ENCODE measurements at regions not wholly inside any gene's neighbourhood (a gene's known extent, or its start where the extent isn't known, plus 50 kb on each side); places are given as distances from the start of the nearest gene placed in this dataset.

GRCh38 chr20:6489361-6490171, 277.9 kb upstream of the BMP2 start (continued):
- no peak for TF ChIP-seq ZEB1 (IDR thresholded peaks at IDR 0.05; ENCODE audit: insufficient replicate concordance, low read depth)
- no peak for TF ChIP-seq ZNF577 (CRISPR knock-in tag; IDR thresholded peaks at IDR 0.05; ENCODE audit: borderline replicate concordance, low read depth)
- TF ChIP-seq AGO1 (IDR thresholded peaks at IDR 0.05; ENCODE audit: low read depth, low read length, poor library complexity, severe bottlenecking), result no peak
- TF ChIP-seq MYPOP (CRISPR knock-in tag; IDR thresholded peaks at IDR 0.05), result no peak
- TF ChIP-seq XRCC5 (optimal IDR thresholded peaks at IDR 0.05; ENCODE audit: low read length), result no peak
- TF ChIP-seq HMGA1 (CRISPR knock-in tag; conservative IDR thresholded peaks at IDR 0.05), result no peak
- TF ChIP-seq SUZ12 (IDR thresholded peaks at IDR 0.05; ENCODE audit: low read depth, low read length), result no peak
- no peak for TF ChIP-seq ZNF333 (CRISPR knock-in tag; IDR thresholded peaks at IDR 0.05; ENCODE audit: borderline replicate concordance)
- TF ChIP-seq HNRNPK (IDR thresholded peaks at IDR 0.05; ENCODE audit: low read depth, low read length, poor library complexity, severe bottlenecking), result no peak
- no peak for TF ChIP-seq TBP (CRISPR knock-in tag; IDR thresholded peaks at IDR 0.05)
- peak; percentile 87 for TF ChIP-seq CEBPB (IDR thresholded peaks at IDR 0.05; ENCODE audit: borderline replicate concordance, low read depth, low read length)
- TF ChIP-seq SALL1 (CRISPR knock-in tag; IDR thresholded peaks at IDR 0.05), result no peak; the same call in 1 of the 2 replicates
- no peak for TF ChIP-seq ZIK1 (CRISPR knock-in tag; IDR thresholded peaks at IDR 0.05; ENCODE audit: borderline replicate concordance, low read depth)
- TF ChIP-seq KDM3A (CRISPR knock-in tag; IDR thresholded peaks at IDR 0.05; ENCODE audit: low read depth), result no peak
- TF ChIP-seq TAF1 (CRISPR knock-in tag; IDR thresholded peaks at IDR 0.05), result no peak
- TF ChIP-seq ZFP90 (CRISPR knock-in tag; IDR thresholded peaks at IDR 0.05; ENCODE audit: borderline replicate concordance), result no peak
- no peak for TF ChIP-seq HES4 (CRISPR knock-in tag; IDR thresholded peaks at IDR 0.05; ENCODE audit: borderline replicate concordance)
- TF ChIP-seq GLI4 (CRISPR knock-in tag; IDR thresholded peaks at IDR 0.05; ENCODE audit: borderline replicate concordance), result no peak
- TF ChIP-seq ZNF747 (CRISPR knock-in tag; IDR thresholded peaks at IDR 0.05; ENCODE audit: borderline replicate concordance), result no peak
- 0 out of 2 replicates have a peak, but pooled peaks have one; percentile 20 for TF ChIP-seq ZNF605 (CRISPR knock-in tag; IDR thresholded peaks at IDR 0.05)
- no peak for TF ChIP-seq ZNF546 (CRISPR knock-in tag; conservative IDR thresholded peaks at IDR 0.05)
- no peak for TF ChIP-seq ATF6 (CRISPR knock-in tag; conservative IDR thresholded peaks at IDR 0.05)
- TF ChIP-seq ZNF652 (CRISPR knock-in tag; IDR thresholded peaks at IDR 0.05; ENCODE audit: borderline replicate concordance, low read depth), result no peak
- no peak for TF ChIP-seq ZNF878 (CRISPR knock-in tag; IDR thresholded peaks at IDR 0.05)
- no peak for TF ChIP-seq ONECUT2 (CRISPR knock-in tag; IDR thresholded peaks at IDR 0.05)
- no peak for TF ChIP-seq THYN1 (CRISPR knock-in tag; IDR thresholded peaks at IDR 0.05; ENCODE audit: borderline replicate concordance, low read depth)
- TF ChIP-seq ARNT2 (CRISPR knock-in tag; IDR thresholded peaks at IDR 0.05; ENCODE audit: low read depth), result no peak
- no peak; the same call in 1 of the 2 replicates for TF ChIP-seq ATF1 (CRISPR knock-in tag; IDR thresholded peaks at IDR 0.05)
- no peak for TF ChIP-seq RFXANK (CRISPR knock-in tag; IDR thresholded peaks at IDR 0.05)
- TF ChIP-seq PHF8 (CRISPR knock-in tag; IDR thresholded peaks at IDR 0.05), result 0 out of 2 replicates have a peak, but pooled peaks have one; percentile 19
